T-cell (primary cell): ENCODE measurements at regions not wholly inside any gene's neighbourhood (a gene's known extent, or its start where the extent isn't known, plus 50 kb on each side); places are given as distances from the start of the nearest gene placed in this dataset.

Experiments used
- ATAC-seq, 4 experiments: fragments of 200-7000 bp in 3 of 4; fragments of 150-1000 bp in 1 of 4; cut with Tn5 transposase; replicated peaks in 1 of 4; 1 replicate in 3 of 4; 2 replicates in 1 of 4; pipeline ENCODE4 v1.10.0; 2021; ENCODE audit warnings: moderate library complexity in 3 of 4, mild to moderate bottlenecking in 2 of 4, moderate number of reproducible peaks in 1 of 4
- CTCF ChIA-PET, 2 donors: fragments of 300-600 bp; sonication (Branson Sonifier 250); formaldehyde crosslinking; loops; one replicate each; lab custom pipeline; 2022; ENCODE audit warnings: antibody characterized with exemption in 2 of 2; lab: Charles Lee
- POLR2A ChIA-PET, 2 donors: fragments of 300-600 bp; sonication (Branson Sonifier 250); formaldehyde crosslinking; loops; one replicate each; lab custom pipeline; 2022; ENCODE audit warnings: antibody characterized with exemption in 2 of 2; lab: Charles Lee
- DNase-seq, 35 experiments: peaks; one replicate each; pipeline versions ENCODE4 v3.0.0 to v3.0.0-alpha.2; 2013 to 2023
- H3K27ac ChIP-seq: one replicate; pipeline ENCODE4 v1.5.1; 2013; ENCODE audit warnings: low read length
- H3K27me3 ChIP-seq, 2 experiments: replicated peaks in 1 of 2; 1 replicate in 1 of 2; 2 replicates in 1 of 2; pipeline versions ENCODE4 v1.6.1 to v1.7.0; 2013; ENCODE audit warnings: low read length in 1 of 2, mixed read lengths in 1 of 2; ENCODE audit not compliant: control insufficient read depth in 2 of 2, insufficient read depth in 2 of 2; ENCODE audit errors: extremely low read depth in 1 of 2
- H3K36me3 ChIP-seq, 2 donors: 1 replicate in 1 of 2; 2 replicates in 1 of 2; pipeline versions ENCODE4 v1.6.1 to v1.7.0; 2013; ENCODE audit warnings: low read length in 1 of 2; ENCODE audit not compliant: control insufficient read depth in 2 of 2, insufficient read depth in 1 of 2; ENCODE audit errors: extremely low read depth in 1 of 2
- H3K4me1 ChIP-seq, 2 experiments: 1 replicate in 1 of 2; 2 replicates in 1 of 2; pipeline versions ENCODE4 v1.6.1 to v1.7.0; 2013; ENCODE audit warnings: low read length in 2 of 2, mixed read lengths in 1 of 2; ENCODE audit not compliant: insufficient read depth in 2 of 2, control insufficient read depth in 1 of 2; ENCODE audit errors: extremely low read depth in 1 of 2
- H3K4me3 ChIP-seq, 2 donors: 1 replicate in 1 of 2; 2 replicates in 1 of 2; pipeline versions ENCODE4 v1.5.1 to v1.7.0; 2013; ENCODE audit warnings: mild to moderate bottlenecking in 2 of 2, low read length in 1 of 2, moderate library complexity in 1 of 2; ENCODE audit not compliant: control insufficient read depth in 1 of 2; ENCODE audit errors: extremely low read depth in 1 of 2
- H3K9me3 ChIP-seq: 2 replicates; pipeline ENCODE4 v1.7.0; 2013
- H3K27ac Mint-ChIP-seq, 2 donors: one replicate each; pipeline ENCODE4 v1.8.0; 2020 to 2021; ENCODE audit warnings: mild to moderate bottlenecking in 2 of 2, mixed read lengths in 2 of 2
- H3K27me3 Mint-ChIP-seq, 2 donors: one replicate each; pipeline ENCODE4 v1.8.0; 2021 to 2022; ENCODE audit warnings: mixed read lengths in 2 of 2
- H3K36me3 Mint-ChIP-seq: one replicate; pipeline ENCODE4 v1.8.0; 2021; ENCODE audit warnings: mixed read lengths
- H3K4me1 Mint-ChIP-seq, 3 donors: one replicate each; pipeline ENCODE4 v1.8.0; 2020 to 2022; ENCODE audit warnings: mixed read lengths in 3 of 3, mild to moderate bottlenecking in 1 of 3
- H3K4me3 Mint-ChIP-seq, 3 donors: one replicate each; pipeline ENCODE4 v1.8.0; 2020 to 2022; ENCODE audit warnings: mild to moderate bottlenecking in 3 of 3, mixed read lengths in 3 of 3, moderate library complexity in 3 of 3
- H3K9me3 Mint-ChIP-seq, 3 donors: one replicate each; pipeline ENCODE4 v1.8.0; 2020 to 2022; ENCODE audit warnings: mixed read lengths in 3 of 3
- WGBS: methylation state at CpG from one replicate; pipeline ENCODE4 v1.1.5; 2013; ENCODE audit warnings: missing lambda C conversion rate; ENCODE audit not compliant: insufficient coverage; 5-methylcytosine and 5-hydroxymethylcytosine counted together

- Mint-ChIP-seq H3K36me3 (no peaks in the 10 kb centered on the region), H3K4me1 (no peaks in the 10 kb centered on the region), H3K27ac (no peak overlapping the region), H3K4me3 (no peak overlapping the region), H3K9me3 (peaks cover 0 to 7% (median 5%) of the 10 kb centered on the region in 3 donors), H3K27me3 (peaks cover 41 to 53% of the 10 kb centered on the region in 2 donors)
- ChIA-PET POLR2A (interaction anchor here in 1 of 2 donors (0.6 kb wide), 1 partner anchor 31 kb away, joined by 6 read pairs; no protein-coding TSS in a partner anchor), CTCF (no interaction called here)
- no peaks in the 10 kb centered on the region for H3K27me3 ChIP-seq
- 100% methylated on average over 1 of the region's 5 CpGs for WGBS
- ATAC-seq, result no peak
- no peaks in the 10 kb centered on the region for H3K36me3 ChIP-seq
- no peak overlapping the region for H3K4me3 ChIP-seq
- DNase-seq, result no peak
- peaks cover 3% of the 10 kb centered on the region for H3K9me3 ChIP-seq
- H3K4me1 ChIP-seq, result no peaks in the 10 kb centered on the region
- H3K27ac ChIP-seq, result no peak overlapping the region
Measured at GRCh38 chr3:170716172-170716805, 130.4 kb upstream of the SLC7A14 start.

GRCh38 chr3:170714562-170715535 lies 129.0 kb upstream of the SLC7A14 start:
- Mint-ChIP-seq H3K4me1 (no peaks in the 10 kb centered on the region), H3K4me3 (no peak overlapping the region)
- H3K4me3 ChIP-seq, result no peak overlapping the region

GRCh38 chr3:170714122-170714521 lies 128.2 kb upstream of the SLC7A14 start:
- H3K27ac Mint-ChIP-seq, result no peak overlapping the region
- ChIA-PET POLR2A (no interaction called here), CTCF (no interaction called here)
- WGBS, result 80% methylated on average over 1 of the region's 3 CpGs
- H3K4me3 ChIP-seq, result no peak overlapping the region
- no peaks in the 10 kb centered on the region for H3K4me1 Mint-ChIP-seq
- peaks cover 3% of the 10 kb centered on the region for H3K9me3 ChIP-seq
- H3K27me3 ChIP-seq, result no peaks in the 10 kb centered on the region
- peaks cover 39 to 48% of the 10 kb centered on the region in 2 donors for H3K27me3 Mint-ChIP-seq
- DNase-seq, result no peak
- no peaks in the 10 kb centered on the region for H3K4me1 ChIP-seq
- ATAC-seq, result no peak
- no peak overlapping the region for H3K27ac ChIP-seq
- H3K9me3 Mint-ChIP-seq, result peaks cover 4 to 27% (median 8%) of the 10 kb centered on the region in 3 donors
- no peaks in the 10 kb centered on the region for H3K36me3 Mint-ChIP-seq
- H3K4me3 Mint-ChIP-seq, result no peak overlapping the region
- H3K36me3 ChIP-seq, result no peaks in the 10 kb centered on the region

More at GRCh38 chr3:170714562-170715535, 129.0 kb upstream of the SLC7A14 start:
- H3K36me3 ChIP-seq, result no peaks in the 10 kb centered on the region
- peaks cover 3% of the 10 kb centered on the region for H3K9me3 ChIP-seq
- no peaks in the 10 kb centered on the region for H3K4me1 ChIP-seq
- no peak overlapping the region for H3K27ac ChIP-seq
- ChIA-PET CTCF (no interaction called here), POLR2A (no interaction called here)
- ATAC-seq (no peak), DNase-seq (no peak)
- no peaks in the 10 kb centered on the region for H3K27me3 ChIP-seq
- Mint-ChIP-seq H3K27ac (no peak overlapping the region), H3K9me3 (peaks cover 0 to 20% (median 7%) of the 10 kb centered on the region in 3 donors), H3K27me3 (peaks cover 44 to 53% of the 10 kb centered on the region in 2 donors), H3K36me3 (no peaks in the 10 kb centered on the region)
- no CpG with 5 or more reads among the region's 3 CpGs for WGBS

GRCh38 chr3:170713653-170714052 lies 127.8 kb upstream of the SLC7A14 start:
- peaks cover 2% of the 10 kb centered on the region for H3K9me3 ChIP-seq
- CTCF ChIA-PET, result no interaction called here
- no peak for ATAC-seq

GRCh38 chr3:170712798-170713197 lies 126.9 kb upstream of the SLC7A14 start:
- no peak overlapping the region for H3K27ac ChIP-seq
- ChIA-PET POLR2A (no interaction called here), CTCF (no interaction called here)
- Mint-ChIP-seq H3K27me3 (peaks cover 36 to 43% of the 10 kb centered on the region in 2 donors), H3K27ac (no peak overlapping the region), H3K36me3 (no peaks in the 10 kb centered on the region), H3K9me3 (peaks cover 3 to 21% (median 5%) of the 10 kb centered on the region in 3 donors), H3K4me1 (no peaks in the 10 kb centered on the region), H3K4me3 (no peak overlapping the region)
- no peaks in the 10 kb centered on the region for H3K4me1 ChIP-seq
- ATAC-seq (no peak), DNase-seq (no peak)
- no peaks in the 10 kb centered on the region for H3K9me3 ChIP-seq
- no peaks in the 10 kb centered on the region for H3K27me3 ChIP-seq
- no peak overlapping the region for H3K4me3 ChIP-seq
- WGBS, result no CpG with 5 or more reads among the region's 2 CpGs
- H3K36me3 ChIP-seq, result no peaks in the 10 kb centered on the region

More at GRCh38 chr3:170713653-170714052, 127.8 kb upstream of the SLC7A14 start:
- Histone ChIP-seq H3K4me1 (no peaks in the 10 kb centered on the region), H3K27ac (no peak overlapping the region), H3K27me3 (no peaks in the 10 kb centered on the region), H3K36me3 (no peaks in the 10 kb centered on the region), H3K4me3 (no peak overlapping the region)
- H3K9me3 Mint-ChIP-seq, result peaks cover 5 to 25% (median 6%) of the 10 kb centered on the region in 3 donors
- H3K4me3 Mint-ChIP-seq, result no peak overlapping the region
- WGBS, result 100% methylated on average over 1 of the region's 4 CpGs
- no peak for DNase-seq
- POLR2A ChIA-PET, result no interaction called here
- peaks cover 38 to 46% of the 10 kb centered on the region in 2 donors for H3K27me3 Mint-ChIP-seq
- no peaks in the 10 kb centered on the region for H3K36me3 Mint-ChIP-seq
- no peak overlapping the region for H3K27ac Mint-ChIP-seq
- no peaks in the 10 kb centered on the region for H3K4me1 Mint-ChIP-seq

- ATAC-seq (no peak), DNase-seq (no peak)
- WGBS, result no CpG with 5 or more reads among the region's 1 CpG
- peaks cover 36 to 43% of the 10 kb centered on the region in 2 donors for H3K27me3 Mint-ChIP-seq
- H3K27ac ChIP-seq, result no peak overlapping the region
- H3K9me3 ChIP-seq, result no peaks in the 10 kb centered on the region
- H3K27me3 ChIP-seq, result no peaks in the 10 kb centered on the region
- H3K4me3 Mint-ChIP-seq, result no peak overlapping the region
- H3K36me3 Mint-ChIP-seq, result no peaks in the 10 kb centered on the region
- H3K36me3 ChIP-seq, result no peaks in the 10 kb centered on the region
- H3K4me3 ChIP-seq, result no peak overlapping the region
- H3K4me1 ChIP-seq, result no peaks in the 10 kb centered on the region
- no peaks in the 10 kb centered on the region for H3K4me1 Mint-ChIP-seq
- CTCF ChIA-PET, result no interaction called here
- peaks cover 3 to 21% (median 5%) of the 10 kb centered on the region in 3 donors for H3K9me3 Mint-ChIP-seq
- no peak overlapping the region for H3K27ac Mint-ChIP-seq
- POLR2A ChIA-PET, result no interaction called here
Measured at GRCh38 chr3:170712336-170712735, 126.5 kb upstream of the SLC7A14 start.
